GM23248 (cell line): ENCODE measurements at regions not wholly inside any gene's neighbourhood (a gene's known extent, or its start where the extent isn't known, plus 50 kb on each side); places are given as distances from the start of the nearest gene placed in this dataset.
A peak's percentile ranks its signal among the peaks of the same experiment; 100 is the strongest.

Experiments used
- DNase-seq: peaks from one replicate; pipeline ENCODE4 v3.0.0-alpha.2; 2015
- H2AFZ ChIP-seq: fragments of 200-600 bp; sonication (generic); 2 replicates; pipeline ENCODE4 v1.6.1; 2016; ENCODE audit warnings: antibody characterized with exemption
- H3F3A ChIP-seq: fragments of 200-600 bp; sonication (generic); 2 replicates; pipeline ENCODE4 v1.6.1; 2016; ENCODE audit warnings: mild to moderate bottlenecking, antibody characterized with exemption, mixed run types; ENCODE audit not compliant: insufficient read depth
- H3K27ac ChIP-seq: fragments of 200-600 bp; sonication (generic); 2 replicates; pipeline ENCODE4 v1.5.1; 2016; ENCODE audit warnings: mild to moderate bottlenecking
- H3K27me3 ChIP-seq: fragments of 200-600 bp; sonication (generic); replicated peaks from 2 replicates; pipeline ENCODE4 v1.6.1; 2016; ENCODE audit warnings: mild to moderate bottlenecking; ENCODE audit not compliant: insufficient read depth
- H3K36me3 ChIP-seq: fragments of 200-600 bp; sonication (generic); 2 replicates; pipeline ENCODE4 v1.6.1; 2016; ENCODE audit warnings: low read depth, mild to moderate bottlenecking
- H3K4me1 ChIP-seq: fragments of 200-600 bp; sonication (generic); 2 replicates; pipeline ENCODE4 v1.6.1; 2016; ENCODE audit warnings: mild to moderate bottlenecking; ENCODE audit not compliant: insufficient read depth
- H3K4me2 ChIP-seq: fragments of 200-600 bp; sonication (generic); one replicate; pipeline ENCODE4 v1.6.1; 2016; ENCODE audit warnings: mild to moderate bottlenecking; ENCODE audit not compliant: unreplicated experiment
- H3K4me3 ChIP-seq: fragments of 200-600 bp; sonication (generic); 2 replicates; pipeline ENCODE4 v1.5.1; 2016; ENCODE audit warnings: mild to moderate bottlenecking
- H3K79me2 ChIP-seq: fragments of 200-600 bp; sonication (generic); 2 replicates; pipeline ENCODE4 v1.6.1; 2016; ENCODE audit warnings: mild to moderate bottlenecking; ENCODE audit not compliant: insufficient read depth
- H3K9ac ChIP-seq: fragments of 200-600 bp; sonication (generic); 2 replicates; pipeline ENCODE4 v1.6.1; 2016; ENCODE audit warnings: mild to moderate bottlenecking
- H3K9me2 ChIP-seq: fragments of 200-600 bp; sonication (generic); 2 replicates; pipeline ENCODE4 v1.6.1; 2016; ENCODE audit warnings: mixed run types, mild to moderate bottlenecking, moderate library complexity; ENCODE audit not compliant: insufficient read depth
- H3K9me3 ChIP-seq: fragments of 200-600 bp; sonication (generic); one replicate; pipeline ENCODE4 v1.6.1; 2017; ENCODE audit warnings: low read depth
- H4K20me1 ChIP-seq: fragments of 200-600 bp; sonication (generic); 2 replicates; pipeline ENCODE4 v1.6.0; 2016; ENCODE audit not compliant: insufficient read depth
- EZH2 ChIP-seq: fragments of 200-600 bp; sonication (generic); IDR thresholded peaks from 2 replicates; pipeline ENCODE4 v1.6.1; 2018; ENCODE audit warnings: antibody characterized with exemption, mild to moderate bottlenecking; ENCODE audit not compliant: insufficient read depth, poor library complexity, severe bottlenecking
- EZH2phosphoT487 ChIP-seq: fragments of 200-600 bp; sonication (generic); IDR thresholded peaks from 2 replicates; pipeline ENCODE4 v1.6.1; 2018; ENCODE audit warnings: antibody characterized with exemption, moderate library complexity, mild to moderate bottlenecking, low read depth; ENCODE audit not compliant: insufficient read depth
- WGBS, 2 experiments: methylation state at CpG; one replicate each; pipeline ENCODE4 v1.1.6; 2015 to 2017; ENCODE audit warnings: low lambda C conversion rate in 2 of 2, low coverage in 1 of 2; ENCODE audit errors: missing lambda C conversion rate in 2 of 2; 5-methylcytosine and 5-hydroxymethylcytosine counted together
- in situ Hi-C: fragments of 300-500 bp; cut with MboI; formaldehyde crosslinking; loops from 2 replicates; pipeline ENCODE4 v1.15.0; 2020

DNA sequence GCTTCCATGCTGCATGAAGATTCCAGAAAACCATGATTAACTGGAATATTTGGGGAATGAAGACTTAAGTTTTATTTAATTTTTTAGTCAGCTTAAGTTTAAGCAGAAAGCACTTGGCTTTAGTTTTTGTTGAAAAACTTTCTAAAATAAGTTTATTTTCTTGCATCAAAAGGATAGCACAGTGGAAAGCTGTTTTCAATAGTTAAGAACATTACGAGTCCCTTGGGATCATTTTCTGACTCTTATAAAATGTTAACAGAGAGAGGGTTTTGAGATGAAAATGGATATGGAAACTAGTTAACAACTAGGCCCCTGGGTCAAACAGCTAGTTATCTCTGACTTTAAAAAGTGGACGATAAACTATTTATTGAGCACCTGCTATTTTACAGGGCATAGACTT lies 181.9 kb upstream of the SLC38A2 start:
- Histone ChIP-seq H3K36me3 (no peaks in the 10 kb centered on the region), H3K4me3 (no peak overlapping the region), H3F3A (peaks cover 86% of the 10 kb centered on the region), H2AFZ (no peak overlapping the region), H3K9me2 (no peaks in the 10 kb centered on the region), H3K27ac (peak overlapping the region; percentile 94), H3K9me3 (no peaks in the 10 kb centered on the region), H3K27me3 (no peaks in the 10 kb centered on the region), H3K9ac (peak overlapping the region; percentile 71), H4K20me1 (no peaks in the 10 kb centered on the region), H3K79me2 (peaks cover 13% of the 10 kb centered on the region), H3K4me2 (peak overlapping the region; percentile 73), H3K4me1 (peaks cover 78% of the 10 kb centered on the region)
- in situ Hi-C loops: no loop called here
- WGBS, 2 experiments: 31 to 32% methylated on average over 2 of the region's 2 CpGs
- DNase-seq: peak; percentile 58
- no peak for TF ChIP-seq EZH2phosphoT487
- TF ChIP-seq EZH2: no peak

- Histone ChIP-seq H3K4me1 (peaks cover 78% of the 10 kb centered on the region), H3K36me3 (no peaks in the 10 kb centered on the region), H3K9ac (peak overlapping the region; percentile 4; the same call in 1 of the 2 replicates), H4K20me1 (no peaks in the 10 kb centered on the region), H3K79me2 (peaks cover 13% of the 10 kb centered on the region), H3K4me3 (no peak overlapping the region), H3K9me3 (no peaks in the 10 kb centered on the region), H3F3A (peaks cover 86% of the 10 kb centered on the region), H3K4me2 (peak overlapping the region; percentile 73), H3K9me2 (no peaks in the 10 kb centered on the region), H3K27ac (peak overlapping the region; percentile 94), H2AFZ (no peak overlapping the region), H3K27me3 (no peaks in the 10 kb centered on the region)
- 0 to 2% methylated on average over 1 of the region's 1 CpG for WGBS, 2 experiments
- in situ Hi-C loops: no loop called here
- peak; percentile 76 for DNase-seq
- TF ChIP-seq EZH2phosphoT487 (no peak), EZH2 (no peak)
Measured at GRCh38 chr12:46553911-46554310, 181.3 kb upstream of the SLC38A2 start.

DNA sequence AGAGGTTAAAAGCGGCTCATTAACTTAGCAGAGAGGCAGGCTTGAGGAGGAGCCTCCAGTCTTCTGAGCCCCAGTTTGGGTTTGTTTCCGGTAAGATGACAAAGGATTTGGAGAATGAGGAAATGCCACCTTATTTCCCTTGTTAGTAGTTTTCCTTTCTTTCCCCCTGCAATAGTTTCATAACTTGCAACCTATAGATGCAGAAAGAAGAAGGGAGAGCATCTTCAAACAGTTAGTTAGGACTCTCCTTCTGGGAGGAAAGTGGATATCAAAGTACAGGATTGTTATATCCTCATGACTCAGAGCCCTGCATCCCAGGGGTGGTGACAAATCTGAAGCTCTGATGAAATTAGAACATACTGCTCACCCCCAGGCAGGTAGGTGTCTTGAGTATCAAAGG lies 180.7 kb upstream of the SLC38A2 start:
- Histone ChIP-seq H3K27ac (peak overlapping the region; percentile 94), H4K20me1 (no peaks in the 10 kb centered on the region), H2AFZ (no peak overlapping the region), H3K9me3 (no peaks in the 10 kb centered on the region), H3K4me3 (0 out of 2 replicates have a peak overlapping the region, but pooled peaks have one; percentile 7), H3K36me3 (no peaks in the 10 kb centered on the region), H3K4me2 (peak overlapping the region; percentile 73), H3K4me1 (peaks cover 78% of the 10 kb centered on the region), H3K27me3 (no peaks in the 10 kb centered on the region), H3K79me2 (peaks cover 13% of the 10 kb centered on the region), H3F3A (peaks cover 86% of the 10 kb centered on the region), H3K9me2 (no peaks in the 10 kb centered on the region), H3K9ac (peak overlapping the region; percentile 24; the same call in 1 of the 2 replicates)
- peak; percentile 88 for DNase-seq
- TF ChIP-seq EZH2phosphoT487: no peak
- no peak for TF ChIP-seq EZH2
- whole genome bisulfite sequencing, 2 experiments: 37 to 44% methylated on average over 2 of the region's 2 CpGs
- in situ Hi-C loops: no loop called here

GRCh38 chr12:46550266-46550879 lies 177.8 kb upstream of the SLC38A2 start:
- in situ Hi-C loops: no loop called here
- Histone ChIP-seq H3K27ac (peak overlapping the region; percentile 96), H2AFZ (peak overlapping the region; percentile 66; the same call in 1 of the 2 replicates), H3K9me2 (no peaks in the 10 kb centered on the region), H3K27me3 (no peaks in the 10 kb centered on the region), H3K9ac (peak overlapping the region; percentile 59), H4K20me1 (no peaks in the 10 kb centered on the region), H3K4me1 (peaks cover 74% of the 10 kb centered on the region), H3F3A (peaks cover 82% of the 10 kb centered on the region), H3K36me3 (no peaks in the 10 kb centered on the region), H3K9me3 (no peaks in the 10 kb centered on the region), H3K4me3 (no peak overlapping the region), H3K79me2 (peaks cover 13% of the 10 kb centered on the region), H3K4me2 (peak overlapping the region; percentile 55)
- 98% methylated on average over 4 of the region's 4 CpGs for WGBS, 2 experiments
- TF ChIP-seq EZH2phosphoT487: no peak
- no peak for TF ChIP-seq EZH2
- no peak for DNase-seq
